ENCODE measurements at regions not wholly inside any gene's neighbourhood (a gene's known extent, or its start where the extent isn't known, plus 50 kb on each side); places are given as distances from the start of the nearest gene placed in this dataset.

DNA sequence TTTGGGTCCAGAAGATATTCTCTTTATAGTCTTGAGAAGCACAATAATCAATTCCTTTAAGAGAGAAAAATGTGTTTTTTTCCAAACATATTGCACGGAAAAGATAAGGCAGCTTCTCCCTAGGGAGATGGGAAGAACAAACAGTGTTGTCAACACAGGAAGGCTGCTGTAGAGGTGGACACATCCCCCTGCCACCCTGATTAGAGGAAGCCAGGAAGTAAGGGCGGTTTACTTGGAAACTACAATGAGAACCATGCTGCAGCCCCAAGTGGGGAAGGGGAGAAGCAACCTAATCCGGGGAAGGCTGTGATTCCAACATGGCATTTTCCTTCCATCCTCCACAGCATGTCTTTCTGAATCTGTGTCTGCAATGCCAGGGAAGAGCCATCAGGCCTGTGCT lies 256.9 kb upstream of the TGFBR2 start:
- Histone ChIP-seq H3K4me3 (no peak overlapping the region), H3K36me3 (no peaks in the 10 kb centered on the region), H3K9me3 (no peaks in the 10 kb centered on the region), H3K4me1 (peaks cover 36% of the 10 kb centered on the region), H3K27ac (no peak overlapping the region), H3K27me3 (no peaks in the 10 kb centered on the region)
- TF ChIP-seq, protein P1, sequence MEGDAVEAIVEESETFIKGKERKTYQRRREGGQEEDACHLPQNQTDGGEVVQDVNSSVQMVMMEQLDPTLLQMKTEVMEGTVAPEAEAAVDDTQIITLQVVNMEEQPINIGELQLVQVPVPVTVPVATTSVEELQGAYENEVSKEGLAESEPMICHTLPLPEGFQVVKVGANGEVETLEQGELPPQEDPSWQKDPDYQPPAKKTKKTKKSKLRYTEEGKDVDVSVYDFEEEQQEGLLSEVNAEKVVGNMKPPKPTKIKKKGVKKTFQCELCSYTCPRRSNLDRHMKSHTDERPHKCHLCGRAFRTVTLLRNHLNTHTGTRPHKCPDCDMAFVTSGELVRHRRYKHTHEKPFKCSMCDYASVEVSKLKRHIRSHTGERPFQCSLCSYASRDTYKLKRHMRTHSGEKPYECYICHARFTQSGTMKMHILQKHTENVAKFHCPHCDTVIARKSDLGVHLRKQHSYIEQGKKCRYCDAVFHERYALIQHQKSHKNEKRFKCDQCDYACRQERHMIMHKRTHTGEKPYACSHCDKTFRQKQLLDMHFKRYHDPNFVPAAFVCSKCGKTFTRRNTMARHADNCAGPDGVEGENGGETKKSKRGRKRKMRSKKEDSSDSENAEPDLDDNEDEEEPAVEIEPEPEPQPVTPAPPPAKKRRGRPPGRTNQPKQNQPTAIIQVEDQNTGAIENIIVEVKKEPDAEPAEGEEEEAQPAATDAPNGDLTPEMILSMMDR (IDR thresholded peaks at IDR 0.05): no peak
- TF ChIP-seq POLR2AphosphoS5 (IDR thresholded peaks at IDR 0.05; ENCODE audit: insufficient read depth in 1 of 2, low read depth in 1 of 2) (peak in 1 of 2 donors; percentile 31), POLR2A (IDR thresholded peaks at IDR 0.05) (no peak)
- DNase-seq (ENCODE audit: extremely low spot score in 2 of 2): no peak
- intact Hi-C loops (cut with DNase I): no loop called here

- no peak for TF ChIP-seq POLR2AphosphoS5 (IDR thresholded peaks at IDR 0.05; ENCODE audit: insufficient read depth in 1 of 2, low read depth in 1 of 2)
- TF ChIP-seq, protein P1 (IDR thresholded peaks at IDR 0.05): no peak
- TF ChIP-seq POLR2A (IDR thresholded peaks at IDR 0.05): no peak
- Histone ChIP-seq H3K27ac (no peak overlapping the region), H3K4me3 (no peak overlapping the region), H3K27me3 (no peaks in the 10 kb centered on the region), H3K36me3 (no peaks in the 10 kb centered on the region), H3K4me1 (peaks cover 41% of the 10 kb centered on the region), H3K9me3 (no peaks in the 10 kb centered on the region)
- intact Hi-C loops (cut with DNase I): no loop called here
- DNase-seq (ENCODE audit: extremely low spot score in 2 of 2): no peak
Observed at GRCh38 chr3:30350011-30350410, 256.4 kb upstream of the TGFBR2 start.

- H3K27ac ChIP-seq: no peak overlapping the region
- H3K27me3 ChIP-seq: no peaks in the 10 kb centered on the region
- TF ChIP-seq POLR2AphosphoS5 (IDR thresholded peaks at IDR 0.05; ENCODE audit: insufficient read depth in 1 of 2, low read depth in 1 of 2): no peak
- TF ChIP-seq, protein P1 (IDR thresholded peaks at IDR 0.05): no peak
- no peak for TF ChIP-seq POLR2A (IDR thresholded peaks at IDR 0.05)
- no peak overlapping the region for H3K4me3 ChIP-seq
- no peaks in the 10 kb centered on the region for H3K9me3 ChIP-seq
- H3K36me3 ChIP-seq: no peaks in the 10 kb centered on the region
- DNase-seq (ENCODE audit: extremely low spot score in 2 of 2): no peak
- intact Hi-C loops (cut with DNase I): no loop called here
- H3K4me1 ChIP-seq: peaks cover 43% of the 10 kb centered on the region
Observed at GRCh38 chr3:30350901-30351300, 255.5 kb upstream of the TGFBR2 start.

- intact Hi-C loops (cut with DNase I): no loop called here
- no peak for TF ChIP-seq POLR2AphosphoS5 (IDR thresholded peaks at IDR 0.05; ENCODE audit: insufficient read depth in 1 of 2, low read depth in 1 of 2)
- H3K4me3 ChIP-seq: no peak overlapping the region
- peaks cover 59% of the 10 kb centered on the region for H3K4me1 ChIP-seq
- peak overlapping the region; percentile 12 for H3K27ac ChIP-seq
- no peaks in the 10 kb centered on the region for H3K9me3 ChIP-seq
- no peak for DNase-seq (ENCODE audit: extremely low spot score in 2 of 2)
- H3K27me3 ChIP-seq: no peaks in the 10 kb centered on the region
- no peaks in the 10 kb centered on the region for H3K36me3 ChIP-seq
Observed at GRCh38 chr3:30352410-30353318, 253.7 kb upstream of the TGFBR2 start.

GRCh38 chr3:30353711-30354467 lies 252.5 kb upstream of the TGFBR2 start:
- Histone ChIP-seq H3K9me3 (no peaks in the 10 kb centered on the region), H3K27ac (peak overlapping the region; percentile 60), H3K36me3 (no peaks in the 10 kb centered on the region), H3K4me1 (peaks cover 66% of the 10 kb centered on the region), H3K4me3 (no peak overlapping the region), H3K27me3 (no peaks in the 10 kb centered on the region)
- TF ChIP-seq POLR2A (IDR thresholded peaks at IDR 0.05) (no peak), POLR2AphosphoS5 (IDR thresholded peaks at IDR 0.05; ENCODE audit: insufficient read depth in 1 of 2, low read depth in 1 of 2) (no peak)
- TF ChIP-seq, protein P1 (IDR thresholded peaks at IDR 0.05): no peak
- intact Hi-C loops (cut with DNase I): no loop called here
- DNase-seq (ENCODE audit: extremely low spot score in 2 of 2): no peak
